ENCODE measurements at regions not wholly inside any gene's neighbourhood (a gene's known extent, or its start where the extent isn't known, plus 50 kb on each side); places are given as distances from the start of the nearest gene placed in this dataset.
A peak's percentile ranks its signal among the peaks of the same experiment; 100 is the strongest.

DNA sequence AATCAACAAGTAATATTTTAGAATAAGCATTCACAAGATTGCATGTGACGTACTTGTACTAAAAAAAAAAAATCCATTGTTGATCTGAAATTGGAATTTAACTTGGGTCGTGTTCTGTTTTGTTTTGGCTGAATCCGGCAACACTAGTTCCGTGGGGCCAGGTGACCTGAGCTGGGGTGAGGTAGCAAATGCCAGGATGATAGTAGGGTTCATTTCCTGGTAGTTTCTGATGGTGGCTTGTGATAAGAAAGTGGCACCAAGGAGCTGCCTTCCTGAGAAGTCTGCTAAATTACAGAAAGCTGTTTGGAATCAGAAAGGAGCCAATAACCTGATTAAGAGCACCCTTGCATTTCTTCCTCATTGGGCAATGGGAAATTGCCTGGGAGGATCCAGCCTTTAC lies 126.4 kb upstream of the DLX2 start:
- Histone ChIP-seq H3K9ac (ENCODE audit: insufficient read length) (no peak overlapping the region), H3K27ac (no peak overlapping the region), H3K9me3 (ENCODE audit: low read depth, low read length) (no peaks in the 10 kb centered on the region), H3K4me3 (no peak overlapping the region), H3K36me3 (ENCODE audit: insufficient read depth, low read length) (no peaks in the 10 kb centered on the region)
- TF ChIP-seq POLR2AphosphoS5 (IDR thresholded peaks at IDR 0.05; ENCODE audit: borderline replicate concordance, low read depth, low read length): no peak
- TF ChIP-seq EZH2 (IDR thresholded peaks at IDR 0.05): no peak
- no peak for TF ChIP-seq FOXP2 (optimal IDR thresholded peaks at IDR 0.05; ENCODE audit: control extremely low read depth, extremely low read length, insufficient read depth)
- no peak for DNase-seq (ENCODE audit: low read depth, low spot score)

DNA sequence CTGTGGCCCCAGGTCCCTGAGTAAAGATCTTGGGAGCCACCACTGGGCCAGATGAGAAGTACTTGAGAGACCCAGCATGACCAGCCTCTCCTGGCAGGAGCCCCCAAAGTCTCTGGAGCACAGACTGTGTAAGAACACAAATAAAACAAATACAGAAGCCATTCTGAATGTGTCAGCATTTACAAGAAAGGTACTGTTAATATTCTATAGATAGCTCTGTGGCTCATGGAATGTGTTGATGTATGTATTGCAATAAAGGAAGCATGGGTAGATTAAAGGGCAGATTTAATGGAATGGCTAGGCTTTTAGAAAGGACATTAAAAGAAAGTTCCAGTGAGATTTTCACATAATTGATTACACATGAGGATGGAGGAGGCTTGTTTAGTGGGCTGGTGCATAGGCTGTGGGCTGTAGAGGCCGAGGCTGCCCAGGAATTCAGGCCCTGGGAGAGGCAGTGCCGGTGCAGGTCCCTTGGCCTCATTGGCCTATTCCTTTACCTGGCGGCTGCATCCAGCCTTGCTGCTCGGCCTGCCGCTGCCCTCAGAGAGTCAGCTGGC lies 127.7 kb upstream of the DLX2 start:
- Histone ChIP-seq H3K36me3 (ENCODE audit: insufficient read depth, low read length) (no peaks in the 10 kb centered on the region), H3K4me3 (no peak overlapping the region), H3K9me3 (ENCODE audit: low read depth, low read length) (no peaks in the 10 kb centered on the region), H3K9ac (ENCODE audit: insufficient read length) (no peak overlapping the region), H3K27ac (no peak overlapping the region)
- TF ChIP-seq POLR2AphosphoS5 (IDR thresholded peaks at IDR 0.05; ENCODE audit: borderline replicate concordance, low read depth, low read length) (no peak), EZH2 (IDR thresholded peaks at IDR 0.05) (no peak), FOXP2 (optimal IDR thresholded peaks at IDR 0.05; ENCODE audit: control extremely low read depth, extremely low read length, insufficient read depth) (no peak)
- DNase-seq (ENCODE audit: low read depth, low spot score): no peak

DNA sequence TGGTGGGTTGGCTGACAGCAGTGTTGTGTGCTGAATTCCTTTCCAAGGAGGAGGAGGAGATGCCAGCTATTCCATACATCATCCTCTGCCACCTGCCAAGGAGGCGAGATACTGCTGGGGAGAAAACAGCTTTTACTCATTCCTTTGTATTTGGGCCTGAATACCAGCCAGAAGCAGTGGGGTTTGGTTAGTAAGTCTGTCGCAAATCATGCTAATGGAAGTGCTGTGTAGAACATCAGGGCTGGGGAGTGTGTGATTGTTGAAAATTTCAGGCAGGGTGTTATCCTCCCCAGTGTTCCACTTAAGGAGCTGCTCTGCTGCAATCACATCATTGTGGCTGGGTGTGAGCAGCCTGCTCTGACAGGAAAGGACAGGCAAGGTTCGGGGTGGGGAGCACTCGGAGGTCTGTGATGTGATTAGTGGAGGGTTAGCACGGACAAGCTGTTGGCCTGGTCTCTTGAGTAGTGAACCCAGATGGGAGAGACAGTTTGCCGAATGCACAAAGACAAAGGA lies 128.2 kb upstream of the DLX2 start:
- Histone ChIP-seq H3K9ac (ENCODE audit: insufficient read length) (no peak overlapping the region), H3K36me3 (ENCODE audit: insufficient read depth, low read length) (no peaks in the 10 kb centered on the region), H3K4me3 (no peak overlapping the region), H3K27ac (no peak overlapping the region), H3K9me3 (ENCODE audit: low read depth, low read length) (no peaks in the 10 kb centered on the region)
- TF ChIP-seq EZH2 (IDR thresholded peaks at IDR 0.05) (no peak), FOXP2 (optimal IDR thresholded peaks at IDR 0.05; ENCODE audit: control extremely low read depth, extremely low read length, insufficient read depth) (no peak), POLR2AphosphoS5 (IDR thresholded peaks at IDR 0.05; ENCODE audit: borderline replicate concordance, low read depth, low read length) (no peak)
- no peak for DNase-seq (ENCODE audit: low read depth, low spot score)

DNA sequence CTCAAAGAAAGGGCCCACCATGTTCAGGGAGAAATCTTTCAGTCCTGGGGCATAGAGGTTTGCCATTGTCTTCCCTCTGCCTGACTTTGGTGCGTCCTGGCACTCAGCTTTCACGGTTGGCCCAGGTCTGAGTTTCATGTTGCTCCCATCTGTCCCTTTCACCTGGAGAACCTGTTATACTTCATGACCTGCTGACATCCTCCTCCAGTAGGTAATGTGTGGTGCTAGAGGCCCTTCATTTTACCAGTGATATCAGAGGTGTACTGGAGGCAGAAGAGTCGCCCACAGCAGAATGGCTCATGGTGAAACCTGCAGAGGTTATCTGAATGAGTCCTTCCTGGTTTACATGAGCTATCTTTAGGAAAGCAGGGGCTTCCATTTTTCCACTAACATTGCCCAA lies 128.8 kb upstream of the DLX2 start:
- H3K9ac ChIP-seq (ENCODE audit: insufficient read length): no peak overlapping the region
- no peak for DNase-seq (ENCODE audit: low read depth, low spot score)
- no peaks in the 10 kb centered on the region for H3K36me3 ChIP-seq (ENCODE audit: insufficient read depth, low read length)
- H3K9me3 ChIP-seq (ENCODE audit: low read depth, low read length): no peaks in the 10 kb centered on the region
- H3K27ac ChIP-seq: no peak overlapping the region
- TF ChIP-seq EZH2 (IDR thresholded peaks at IDR 0.05): no peak
- no peak for TF ChIP-seq FOXP2 (optimal IDR thresholded peaks at IDR 0.05; ENCODE audit: control extremely low read depth, extremely low read length, insufficient read depth)
- TF ChIP-seq POLR2AphosphoS5 (IDR thresholded peaks at IDR 0.05; ENCODE audit: borderline replicate concordance, low read depth, low read length): no peak
- no peak overlapping the region for H3K4me3 ChIP-seq

DNA sequence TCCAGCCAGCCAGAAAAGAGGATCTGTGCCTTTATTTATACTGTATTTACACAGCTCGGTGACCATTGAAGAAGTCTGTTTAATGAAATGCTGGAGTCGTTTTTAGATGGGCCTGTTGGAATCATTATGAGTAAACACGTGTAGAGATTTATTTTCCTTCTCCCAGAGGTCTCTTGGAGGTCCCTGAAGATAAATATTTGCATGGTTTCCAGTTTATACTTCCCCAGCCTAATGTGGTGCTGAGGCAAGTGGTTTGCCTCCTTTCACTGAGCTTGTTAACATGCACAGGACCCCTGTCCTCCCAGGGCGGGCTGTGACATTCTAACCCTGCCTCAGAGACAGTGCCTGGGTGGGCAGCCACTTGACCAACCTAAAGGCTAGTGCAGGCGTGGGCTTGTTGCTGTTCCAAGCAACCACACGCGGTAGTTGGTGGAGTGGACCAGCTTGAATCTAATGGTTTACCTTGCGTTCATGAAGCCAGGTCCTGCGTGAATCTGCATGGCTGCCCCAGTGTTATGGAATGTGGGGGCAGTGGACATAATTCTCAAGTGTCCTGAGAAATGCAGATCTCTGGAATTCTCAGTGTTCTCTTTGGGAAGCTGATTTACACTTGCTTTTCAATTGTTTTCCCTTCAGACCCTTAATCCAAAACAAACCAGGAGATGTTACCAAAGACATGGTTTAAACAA lies 130.2 kb upstream of the DLX2 start:
- Histone ChIP-seq H3K9ac (ENCODE audit: insufficient read length) (no peak overlapping the region), H3K9me3 (ENCODE audit: low read depth, low read length) (no peaks in the 10 kb centered on the region), H3K4me3 (no peak overlapping the region), H3K36me3 (ENCODE audit: insufficient read depth, low read length) (no peaks in the 10 kb centered on the region), H3K27ac (no peak overlapping the region)
- no peak for DNase-seq (ENCODE audit: low read depth, low spot score)
- no peak for TF ChIP-seq FOXP2 (optimal IDR thresholded peaks at IDR 0.05; ENCODE audit: control extremely low read depth, extremely low read length, insufficient read depth)
- no peak for TF ChIP-seq POLR2AphosphoS5 (IDR thresholded peaks at IDR 0.05; ENCODE audit: borderline replicate concordance, low read depth, low read length)
- no peak for TF ChIP-seq EZH2 (IDR thresholded peaks at IDR 0.05)

DNA sequence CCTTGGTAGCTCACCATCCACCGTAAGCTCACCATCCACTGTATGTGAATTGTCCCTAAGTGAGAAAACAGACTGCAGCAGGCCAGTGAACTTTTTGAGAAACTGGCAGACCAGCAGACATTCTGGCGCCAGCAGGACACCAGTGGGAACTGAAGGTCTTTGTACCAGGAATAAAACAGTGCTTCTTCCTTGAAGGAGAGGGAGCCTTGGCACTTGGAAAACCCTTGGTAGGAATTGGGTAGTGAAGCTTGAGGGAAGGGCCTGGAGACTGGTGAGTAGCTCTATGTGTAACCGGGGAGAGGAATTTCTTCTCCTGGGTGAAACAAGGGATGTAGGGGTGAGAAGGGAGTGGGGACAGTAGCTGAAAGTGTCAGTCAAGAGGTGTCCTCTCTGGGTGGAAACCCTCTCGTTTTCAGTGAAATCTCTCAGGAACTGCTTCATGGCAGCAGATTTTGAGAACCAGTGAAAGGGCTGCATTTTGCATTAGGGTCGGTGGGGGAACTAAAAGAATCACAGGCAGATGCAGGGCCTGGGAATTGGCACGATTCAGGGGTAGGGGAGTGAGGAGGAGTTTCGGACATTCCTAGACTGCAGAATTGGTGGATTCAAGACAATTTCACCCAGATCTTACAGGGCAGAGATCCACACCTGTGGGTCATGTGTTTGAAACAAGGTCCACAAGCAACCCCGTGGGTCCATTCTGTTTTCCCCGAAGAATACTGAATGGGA lies 131.5 kb upstream of the DLX2 start:
- no peaks in the 10 kb centered on the region for H3K36me3 ChIP-seq (ENCODE audit: insufficient read depth, low read length)
- no peak overlapping the region for H3K27ac ChIP-seq
- no peak for DNase-seq (ENCODE audit: low read depth, low spot score)
- no peak for TF ChIP-seq FOXP2 (optimal IDR thresholded peaks at IDR 0.05; ENCODE audit: control extremely low read depth, extremely low read length, insufficient read depth)
- no peak for TF ChIP-seq POLR2AphosphoS5 (IDR thresholded peaks at IDR 0.05; ENCODE audit: borderline replicate concordance, low read depth, low read length)
- TF ChIP-seq EZH2 (IDR thresholded peaks at IDR 0.05): no peak
- no peaks in the 10 kb centered on the region for H3K9me3 ChIP-seq (ENCODE audit: low read depth, low read length)
- H3K4me3 ChIP-seq: peak overlapping the region; percentile 81
- no peak overlapping the region for H3K9ac ChIP-seq (ENCODE audit: insufficient read length)

DNA sequence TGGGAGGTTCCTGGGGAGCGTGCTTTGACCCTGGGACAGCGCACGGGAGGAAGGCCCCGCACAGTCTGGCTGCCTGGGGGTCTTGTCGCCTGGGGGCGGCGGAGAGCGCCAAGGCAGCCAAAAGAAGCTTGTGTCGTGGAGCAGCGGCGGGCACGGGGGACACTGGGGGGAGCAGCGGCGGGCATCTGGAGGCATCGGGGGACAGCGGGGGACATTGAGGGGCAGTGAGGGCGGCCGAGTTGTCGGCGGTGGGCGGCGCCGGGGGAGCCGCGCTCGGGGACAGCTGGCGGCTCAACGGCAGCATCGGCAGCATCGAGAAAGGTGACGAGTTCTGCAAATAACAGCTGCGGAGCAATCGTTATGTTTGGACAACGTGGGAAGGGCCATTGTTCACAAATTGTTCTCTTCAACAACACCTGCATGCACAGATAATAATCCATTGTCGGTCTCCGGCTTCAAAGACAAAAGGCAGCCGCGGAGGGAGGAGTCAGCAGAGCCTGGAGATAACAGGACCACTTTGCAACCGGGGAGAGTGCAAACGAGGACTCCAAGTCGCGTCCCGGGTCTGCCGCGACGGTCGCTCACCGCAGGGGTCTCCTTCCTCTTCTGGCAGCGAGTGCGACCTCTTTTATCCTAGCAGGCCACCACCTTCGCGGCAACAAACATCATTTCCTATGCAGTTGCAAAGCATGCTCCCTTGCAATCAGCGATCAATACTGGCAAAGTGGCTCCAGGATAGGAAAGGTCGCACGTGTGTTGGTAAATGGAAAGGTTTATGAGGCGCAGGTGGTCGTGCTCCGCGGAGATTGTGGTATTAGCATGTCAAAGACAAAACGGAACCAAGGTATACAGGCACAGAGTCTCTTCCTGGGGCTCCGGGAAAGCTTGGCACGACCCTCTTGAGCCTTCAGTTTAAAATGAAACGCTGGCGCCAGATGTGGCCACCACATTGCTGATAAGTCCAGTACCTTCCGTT lies 132.3 kb upstream of the DLX2 start:
- no peak overlapping the region for H3K27ac ChIP-seq
- no peaks in the 10 kb centered on the region for H3K9me3 ChIP-seq (ENCODE audit: low read depth, low read length)
- peak; percentile 49 for TF ChIP-seq EZH2 (IDR thresholded peaks at IDR 0.05)
- no peak for TF ChIP-seq FOXP2 (optimal IDR thresholded peaks at IDR 0.05; ENCODE audit: control extremely low read depth, extremely low read length, insufficient read depth)
- no peaks in the 10 kb centered on the region for H3K36me3 ChIP-seq (ENCODE audit: insufficient read depth, low read length)
- peak overlapping the region; percentile 81 for H3K4me3 ChIP-seq
- DNase-seq (ENCODE audit: low read depth, low spot score): no peak
- no peak overlapping the region for H3K9ac ChIP-seq (ENCODE audit: insufficient read length)

All from SK-N-MC (cell line).